ENCODE measurements at regions not wholly inside any gene's neighbourhood (a gene's known extent, or its start where the extent isn't known, plus 50 kb on each side); places are given as distances from the start of the nearest gene placed in this dataset.

DNA sequence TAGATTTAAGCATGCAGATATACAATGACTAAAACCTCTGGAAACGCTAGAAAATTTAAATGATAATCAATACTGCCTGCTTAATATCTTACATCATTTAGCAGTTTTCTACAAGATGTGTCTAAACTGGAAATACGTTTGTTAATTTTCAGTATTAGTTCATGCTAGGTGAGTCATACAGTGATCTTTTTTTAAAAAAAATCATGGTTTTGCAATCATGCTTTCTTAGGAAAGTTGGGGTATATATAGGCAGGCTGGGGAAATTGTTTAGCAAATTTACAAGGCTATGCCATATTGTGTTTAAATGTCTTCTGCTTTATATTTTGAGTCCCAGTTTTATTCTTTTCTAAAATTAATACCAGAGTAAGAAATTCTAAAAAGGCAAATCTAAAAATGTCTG, 245.4 kb upstream of the SPRY2 start:
- WGBS, 2 donors: 48 to 63% methylated on average over 2 of the region's 2 CpGs
- Histone ChIP-seq H3K27ac (no peak overlapping the region), H3K4me3 (no peak overlapping the region), H3K4me1 (no peaks in the 10 kb centered on the region), H3K36me3 (no peaks in the 10 kb centered on the region), H3K9me3 (no peaks in the 10 kb centered on the region), H3K27me3 (no peaks in the 10 kb centered on the region)
- TF ChIP-seq POLR2A (IDR thresholded peaks at IDR 0.05) (no peak), EP300 (IDR thresholded peaks at IDR 0.05) (no peak), POLR2AphosphoS5 (IDR thresholded peaks at IDR 0.05) (no peak)
- TF ChIP-seq, protein P1, sequence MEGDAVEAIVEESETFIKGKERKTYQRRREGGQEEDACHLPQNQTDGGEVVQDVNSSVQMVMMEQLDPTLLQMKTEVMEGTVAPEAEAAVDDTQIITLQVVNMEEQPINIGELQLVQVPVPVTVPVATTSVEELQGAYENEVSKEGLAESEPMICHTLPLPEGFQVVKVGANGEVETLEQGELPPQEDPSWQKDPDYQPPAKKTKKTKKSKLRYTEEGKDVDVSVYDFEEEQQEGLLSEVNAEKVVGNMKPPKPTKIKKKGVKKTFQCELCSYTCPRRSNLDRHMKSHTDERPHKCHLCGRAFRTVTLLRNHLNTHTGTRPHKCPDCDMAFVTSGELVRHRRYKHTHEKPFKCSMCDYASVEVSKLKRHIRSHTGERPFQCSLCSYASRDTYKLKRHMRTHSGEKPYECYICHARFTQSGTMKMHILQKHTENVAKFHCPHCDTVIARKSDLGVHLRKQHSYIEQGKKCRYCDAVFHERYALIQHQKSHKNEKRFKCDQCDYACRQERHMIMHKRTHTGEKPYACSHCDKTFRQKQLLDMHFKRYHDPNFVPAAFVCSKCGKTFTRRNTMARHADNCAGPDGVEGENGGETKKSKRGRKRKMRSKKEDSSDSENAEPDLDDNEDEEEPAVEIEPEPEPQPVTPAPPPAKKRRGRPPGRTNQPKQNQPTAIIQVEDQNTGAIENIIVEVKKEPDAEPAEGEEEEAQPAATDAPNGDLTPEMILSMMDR (IDR thresholded peaks at IDR 0.05): no peak
- ATAC-seq (ENCODE audit: low FRiP score in 2 of 2) (no peak), DNase-seq (no peak)

- H3K4me1 ChIP-seq: no peaks in the 10 kb centered on the region
- ATAC-seq (ENCODE audit: low FRiP score in 2 of 2) (no peak), DNase-seq (no peak)
- H3K27me3 ChIP-seq: no peaks in the 10 kb centered on the region
- no peaks in the 10 kb centered on the region for H3K9me3 ChIP-seq
- TF ChIP-seq, protein P1 (IDR thresholded peaks at IDR 0.05): no peak
- TF ChIP-seq EP300 (IDR thresholded peaks at IDR 0.05) (no peak), POLR2A (IDR thresholded peaks at IDR 0.05) (no peak), POLR2AphosphoS5 (IDR thresholded peaks at IDR 0.05) (no peak)
- H3K36me3 ChIP-seq: no peaks in the 10 kb centered on the region
- no peak overlapping the region for H3K27ac ChIP-seq
- no peak overlapping the region for H3K4me3 ChIP-seq
- 69 to 81% methylated on average over 1 of the region's 1 CpG for WGBS, 2 donors
Measured at GRCh38 chr13:80585531-80585930, 244.6 kb upstream of the SPRY2 start.

DNA sequence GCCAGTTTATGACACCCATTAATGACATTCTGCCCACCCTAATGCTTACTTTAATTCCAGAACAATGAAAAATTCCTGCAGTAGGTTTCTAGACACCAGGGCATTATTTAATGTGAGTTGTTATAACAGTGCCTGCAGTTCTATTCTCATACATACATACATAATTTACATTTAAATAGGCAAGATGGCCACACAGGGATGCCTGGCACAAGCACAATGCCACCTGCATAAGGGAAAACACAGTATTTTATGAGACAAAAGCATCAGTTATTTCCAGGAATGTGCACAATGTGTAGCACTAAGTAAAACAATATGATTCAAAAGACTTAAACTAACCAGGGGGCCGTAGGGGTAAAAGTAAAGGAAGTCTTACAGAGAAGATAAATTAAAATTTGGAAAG, 243.9 kb upstream of the SPRY2 start:
- 76 to 83% methylated on average over 1 of the region's 1 CpG for WGBS, 2 donors
- no peak for TF ChIP-seq POLR2AphosphoS5 (IDR thresholded peaks at IDR 0.05)
- TF ChIP-seq, protein P1 (IDR thresholded peaks at IDR 0.05): no peak
- TF ChIP-seq EP300 (IDR thresholded peaks at IDR 0.05): no peak
- no peaks in the 10 kb centered on the region for H3K27me3 ChIP-seq

GRCh38 chr13:80584306-80584705, 243.4 kb upstream of the SPRY2 start:
- Histone ChIP-seq H3K27me3 (no peaks in the 10 kb centered on the region), H3K4me3 (no peak overlapping the region), H3K36me3 (no peaks in the 10 kb centered on the region), H3K4me1 (no peaks in the 10 kb centered on the region), H3K9me3 (no peaks in the 10 kb centered on the region), H3K27ac (no peak overlapping the region)
- no peak for ATAC-seq (ENCODE audit: low FRiP score in 2 of 2)
- no peak for DNase-seq
- TF ChIP-seq POLR2A (IDR thresholded peaks at IDR 0.05) (no peak), POLR2AphosphoS5 (IDR thresholded peaks at IDR 0.05) (no peak), EP300 (IDR thresholded peaks at IDR 0.05) (no peak)
- TF ChIP-seq, protein P1 (IDR thresholded peaks at IDR 0.05): no peak

More for the DNA sequence above, 243.9 kb upstream of the SPRY2 start:
- H3K27ac ChIP-seq: no peak overlapping the region
- DNase-seq (no peak), ATAC-seq (ENCODE audit: low FRiP score in 2 of 2) (no peak)
- no peak overlapping the region for H3K4me3 ChIP-seq
- H3K36me3 ChIP-seq: no peaks in the 10 kb centered on the region
- no peaks in the 10 kb centered on the region for H3K9me3 ChIP-seq
- H3K4me1 ChIP-seq: no peaks in the 10 kb centered on the region

GRCh38 chr13:80577926-80578670, 237.2 kb upstream of the SPRY2 start:
- Histone ChIP-seq H3K4me3 (no peak overlapping the region), H3K36me3 (no peaks in the 10 kb centered on the region), H3K27me3 (no peaks in the 10 kb centered on the region), H3K4me1 (no peaks in the 10 kb centered on the region), H3K9me3 (no peaks in the 10 kb centered on the region), H3K27ac (no peak overlapping the region)
- TF ChIP-seq EP300 (IDR thresholded peaks at IDR 0.05) (no peak), POLR2AphosphoS5 (IDR thresholded peaks at IDR 0.05) (no peak), POLR2A (IDR thresholded peaks at IDR 0.05) (no peak)
- TF ChIP-seq, protein P1 (IDR thresholded peaks at IDR 0.05): no peak
- 83 to 89% methylated on average over 8 to 10 of the region's 10 CpGs for WGBS, 2 donors
- ATAC-seq (ENCODE audit: low FRiP score in 2 of 2): no peak
- peak in 1 of 2 donors; percentile 25 for DNase-seq

Data from upper lobe of left lung (tissue), 6 donors.